ENCODE measurements at regions not wholly inside any gene's neighbourhood (a gene's known extent, or its start where the extent isn't known, plus 50 kb on each side); places are given as distances from the start of the nearest gene placed in this dataset.

DNA sequence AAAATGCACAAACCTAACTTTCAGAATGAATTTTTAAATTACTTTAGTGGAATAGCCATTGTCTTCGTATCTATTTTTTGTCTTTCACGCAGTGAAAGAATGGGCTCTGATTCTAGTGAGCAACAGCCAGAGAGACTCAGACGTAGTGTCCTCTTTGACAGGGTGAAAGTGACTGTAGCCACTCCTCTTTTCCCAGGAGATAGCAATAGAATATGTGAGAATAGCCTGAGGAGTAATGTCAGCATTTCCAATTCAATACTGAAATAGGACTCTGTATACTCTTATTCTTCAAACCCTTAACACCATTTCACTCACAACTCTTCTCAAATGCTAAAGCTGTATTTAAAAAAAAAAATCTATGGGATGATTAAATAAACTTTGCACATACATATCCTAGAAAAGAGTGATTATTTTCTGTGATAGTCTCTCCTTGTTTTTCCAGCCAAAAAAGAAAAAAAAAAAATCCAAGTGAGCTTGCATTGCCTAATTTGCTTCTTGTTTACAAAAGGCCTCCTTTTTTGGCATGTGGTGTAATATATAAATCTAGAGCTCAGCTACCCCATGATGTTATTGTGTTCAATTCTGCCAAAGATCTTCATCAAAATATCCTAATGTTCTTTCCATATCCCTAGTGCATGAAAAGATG, 626.1 kb upstream of the SLITRK6 start:
- no peak for TF ChIP-seq EZH2 (IDR thresholded peaks at IDR 0.05; ENCODE audit: insufficient read depth, poor library complexity, severe bottlenecking)
- no peak for TF ChIP-seq EZH2phosphoT487 (IDR thresholded peaks at IDR 0.05; ENCODE audit: insufficient read depth, low read depth)

Data from GM23248 (cell line).